OCI-LY3 (cell line): ENCODE measurements at regions not wholly inside any gene's neighbourhood (a gene's known extent, or its start where the extent isn't known, plus 50 kb on each side); places are given as distances from the start of the nearest gene placed in this dataset.

Source experiments
- H2AFZ ChIP-seq: fragments of 200-600, 300-600 bp; shearing (Covaris generic); 2 replicates; pipeline ENCODE4 v1.6.0; 2014; ENCODE audit warnings: antibody characterized with exemption, low read depth, low read length
- H3K27ac ChIP-seq: fragments of 200-600, 300-600 bp; sonication (generic); 2 replicates; pipeline ENCODE4 v1.5.1; 2014; ENCODE audit warnings: mild to moderate bottlenecking, low read length, moderate library complexity, mixed read lengths
- H3K27me3 ChIP-seq: fragments of 200-600, 300-600 bp; sonication (generic); 2 replicates; pipeline ENCODE4 v1.6.1; 2014; ENCODE audit warnings: low read depth, low read length, mixed read lengths
- H3K36me3 ChIP-seq: fragments of 200-600, 300-600 bp; sonication (generic); replicated peaks from 2 replicates; pipeline ENCODE3; 2014; ENCODE audit warnings: low read depth, low read length, mixed read lengths
- H3K4me1 ChIP-seq: fragments of 300-600, 200-600 bp; sonication (generic); 2 replicates; pipeline ENCODE4 v1.6.1; 2014; ENCODE audit warnings: low read length, mixed read lengths
- H3K4me2 ChIP-seq: fragments of 200-600, 300-600 bp; sonication (generic); 2 replicates; pipeline ENCODE4 v1.6.1; 2014; ENCODE audit warnings: low read length, mixed read lengths
- H3K4me3 ChIP-seq: fragments of 300-600, 200-600 bp; sonication (generic); 2 replicates; pipeline ENCODE4 v1.5.1; 2014; ENCODE audit warnings: antibody characterized with exemption, mild to moderate bottlenecking, low read length, moderate library complexity
- H3K79me2 ChIP-seq: fragments of 300-600, 200-600 bp; shearing (Covaris generic); 2 replicates; pipeline ENCODE4 v1.6.1; 2014; ENCODE audit warnings: mild to moderate bottlenecking, low read length, mixed read lengths
- H3K9ac ChIP-seq: fragments of 300-600, 200-600 bp; shearing (Covaris generic); 2 replicates; pipeline ENCODE4 v1.6.0; 2014; ENCODE audit warnings: mild to moderate bottlenecking, low read length, moderate library complexity
- H3K9me3 ChIP-seq: fragments of 200-600, 300-600 bp; shearing (Covaris generic); 2 replicates; pipeline ENCODE4 v1.6.1; 2014; ENCODE audit warnings: low read length, mixed read lengths; ENCODE audit not compliant: insufficient read depth
- H4K20me1 ChIP-seq: fragments of 200-600, 300-600 bp; sonication (generic); 2 replicates; pipeline ENCODE4 v1.6.1; 2016; ENCODE audit warnings: low read length, mixed read lengths; ENCODE audit not compliant: insufficient read depth
- CTCF ChIP-seq: fragments of 200-600, 300-600 bp; sonication (generic); IDR thresholded peaks from 2 replicates; pipeline ENCODE4 v1.5.1; 2014; ENCODE audit warnings: antibody characterized with exemption, low read length, low read depth
- EZH2phosphoT487 ChIP-seq: fragments of 200-600 bp; shearing (Covaris generic); IDR thresholded peaks from 2 replicates; pipeline ENCODE4 v1.6.1; 2018; ENCODE audit warnings: antibody characterized with exemption, mixed run types, low read depth

GRCh38 chr15:36426691-36427090 is 152.7 kb upstream of the CDIN1 start:
- Histone ChIP-seq H3K4me3 (no peak overlapping the region), H4K20me1 (no peaks in the 10 kb centered on the region), H3K79me2 (no peaks in the 10 kb centered on the region), H3K4me1 (no peaks in the 10 kb centered on the region), H3K9ac (no peak overlapping the region), H3K27ac (no peak overlapping the region), H3K27me3 (no peaks in the 10 kb centered on the region), H3K36me3 (no peaks in the 10 kb centered on the region), H3K9me3 (no peaks in the 10 kb centered on the region), H3K4me2 (no peak overlapping the region), H2AFZ (no peak overlapping the region)
- no peak for TF ChIP-seq CTCF
- TF ChIP-seq EZH2phosphoT487: no peak

GRCh38 chr15:36428102-36428845 is 151.2 kb upstream of the CDIN1 start:
- Histone ChIP-seq H3K4me3 (no peak overlapping the region), H3K36me3 (no peaks in the 10 kb centered on the region), H3K9ac (no peak overlapping the region), H3K9me3 (no peaks in the 10 kb centered on the region), H3K4me1 (no peaks in the 10 kb centered on the region), H3K27me3 (no peaks in the 10 kb centered on the region), H4K20me1 (no peaks in the 10 kb centered on the region), H3K27ac (no peak overlapping the region), H3K4me2 (no peak overlapping the region), H2AFZ (no peak overlapping the region), H3K79me2 (no peaks in the 10 kb centered on the region)
- no peak for TF ChIP-seq EZH2phosphoT487

GRCh38 chr15:36429707-36430106 is 149.7 kb upstream of the CDIN1 start:
- H4K20me1 ChIP-seq: no peaks in the 10 kb centered on the region
- H3K27ac ChIP-seq: no peak overlapping the region
- H3K27me3 ChIP-seq: no peaks in the 10 kb centered on the region
- no peak for TF ChIP-seq EZH2phosphoT487
- TF ChIP-seq CTCF: no peak
- H3K4me1 ChIP-seq: no peaks in the 10 kb centered on the region
- no peaks in the 10 kb centered on the region for H3K9me3 ChIP-seq
- no peak overlapping the region for H3K4me2 ChIP-seq
- no peak overlapping the region for H3K4me3 ChIP-seq
- no peak overlapping the region for H2AFZ ChIP-seq
- no peaks in the 10 kb centered on the region for H3K36me3 ChIP-seq
- H3K9ac ChIP-seq: no peak overlapping the region
- H3K79me2 ChIP-seq: no peaks in the 10 kb centered on the region

GRCh38 chr15:36430280-36430679 is 149.1 kb upstream of the CDIN1 start:
- Histone ChIP-seq H3K27me3 (no peaks in the 10 kb centered on the region), H3K79me2 (no peaks in the 10 kb centered on the region), H3K36me3 (no peaks in the 10 kb centered on the region), H3K4me2 (no peak overlapping the region), H4K20me1 (no peaks in the 10 kb centered on the region), H2AFZ (no peak overlapping the region), H3K27ac (no peak overlapping the region), H3K4me1 (no peaks in the 10 kb centered on the region), H3K9ac (no peak overlapping the region), H3K9me3 (no peaks in the 10 kb centered on the region), H3K4me3 (no peak overlapping the region)
- TF ChIP-seq EZH2phosphoT487 (no peak), CTCF (no peak)
